ENCODE measurements at regions not wholly inside any gene's neighbourhood (a gene's known extent, or its start where the extent isn't known, plus 50 kb on each side); places are given as distances from the start of the nearest gene placed in this dataset.

DNA sequence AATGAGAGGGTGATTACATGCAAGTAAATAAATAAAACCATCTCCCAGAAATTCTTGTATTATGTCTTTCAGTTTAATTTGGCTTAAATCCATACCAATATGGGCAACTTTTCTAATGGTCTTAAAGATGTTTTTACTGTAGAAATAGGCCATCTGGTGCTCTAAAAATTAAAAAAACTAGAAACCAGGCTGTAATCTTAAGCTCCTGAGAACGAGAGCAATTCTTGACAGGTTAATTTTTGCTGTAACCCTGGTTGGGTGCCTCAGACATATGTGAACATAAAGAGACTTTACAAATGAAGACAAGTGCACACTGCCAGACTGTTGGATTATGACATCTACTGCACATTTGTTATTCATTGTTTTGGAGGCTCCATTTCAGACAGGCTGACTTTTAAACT, 246.8 kb upstream of the DAB2 start:
- DNase-seq (ENCODE audit: low read depth): no peak
- H3K4me3 ChIP-seq (ENCODE audit: low read depth, low read length): no peak overlapping the region
- TF ChIP-seq, protein P1, sequence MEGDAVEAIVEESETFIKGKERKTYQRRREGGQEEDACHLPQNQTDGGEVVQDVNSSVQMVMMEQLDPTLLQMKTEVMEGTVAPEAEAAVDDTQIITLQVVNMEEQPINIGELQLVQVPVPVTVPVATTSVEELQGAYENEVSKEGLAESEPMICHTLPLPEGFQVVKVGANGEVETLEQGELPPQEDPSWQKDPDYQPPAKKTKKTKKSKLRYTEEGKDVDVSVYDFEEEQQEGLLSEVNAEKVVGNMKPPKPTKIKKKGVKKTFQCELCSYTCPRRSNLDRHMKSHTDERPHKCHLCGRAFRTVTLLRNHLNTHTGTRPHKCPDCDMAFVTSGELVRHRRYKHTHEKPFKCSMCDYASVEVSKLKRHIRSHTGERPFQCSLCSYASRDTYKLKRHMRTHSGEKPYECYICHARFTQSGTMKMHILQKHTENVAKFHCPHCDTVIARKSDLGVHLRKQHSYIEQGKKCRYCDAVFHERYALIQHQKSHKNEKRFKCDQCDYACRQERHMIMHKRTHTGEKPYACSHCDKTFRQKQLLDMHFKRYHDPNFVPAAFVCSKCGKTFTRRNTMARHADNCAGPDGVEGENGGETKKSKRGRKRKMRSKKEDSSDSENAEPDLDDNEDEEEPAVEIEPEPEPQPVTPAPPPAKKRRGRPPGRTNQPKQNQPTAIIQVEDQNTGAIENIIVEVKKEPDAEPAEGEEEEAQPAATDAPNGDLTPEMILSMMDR (conservative IDR thresholded peaks at IDR 0.05; ENCODE audit: low read depth, low read length): no peak

DNA sequence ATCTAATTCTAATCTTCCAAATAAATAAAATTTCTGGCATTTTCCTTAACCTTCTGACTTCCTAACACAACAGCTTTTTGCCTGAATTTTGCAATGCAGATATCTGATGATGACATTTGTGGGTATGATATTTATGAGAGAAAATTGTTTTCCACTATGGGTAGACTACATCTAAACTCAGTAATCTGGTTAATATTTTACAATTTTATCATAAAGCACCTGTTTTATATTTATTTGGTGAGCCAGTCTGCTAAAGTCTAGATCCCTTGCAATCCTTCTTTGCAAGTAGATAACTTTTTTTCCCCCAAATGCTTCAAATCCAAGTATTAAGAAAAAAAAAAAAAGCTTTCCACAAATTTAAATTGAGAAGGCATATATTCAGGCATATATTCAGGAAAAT, 246.2 kb upstream of the DAB2 start:
- DNase-seq (ENCODE audit: low read depth): no peak
- no peak overlapping the region for H3K4me3 ChIP-seq (ENCODE audit: low read depth, low read length)
- TF ChIP-seq, protein P1 (conservative IDR thresholded peaks at IDR 0.05; ENCODE audit: low read depth, low read length): no peak

DNA sequence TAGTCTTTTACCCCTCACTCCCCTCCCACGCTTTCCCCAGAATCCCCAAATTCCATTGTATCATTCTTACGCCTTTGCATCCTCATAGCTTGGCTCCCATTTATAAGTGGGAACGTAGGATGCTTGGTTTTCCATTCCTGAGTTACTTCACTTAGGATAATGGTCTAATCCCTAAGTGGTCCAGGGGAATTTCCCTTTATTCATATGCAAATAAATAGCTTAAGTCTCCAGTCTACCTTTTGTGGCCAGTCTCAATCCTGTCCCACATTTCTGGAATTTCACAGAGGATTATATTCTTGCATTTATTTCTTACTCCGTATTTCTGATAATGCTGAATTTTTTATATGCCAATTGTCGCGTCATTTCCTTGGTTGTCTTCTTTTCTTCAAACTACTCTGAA, 245.6 kb upstream of the DAB2 start:
- TF ChIP-seq, protein P1 (conservative IDR thresholded peaks at IDR 0.05; ENCODE audit: low read depth, low read length): no peak
- no peak overlapping the region for H3K4me3 ChIP-seq (ENCODE audit: low read depth, low read length)
- no peak for DNase-seq (ENCODE audit: low read depth)

DNA sequence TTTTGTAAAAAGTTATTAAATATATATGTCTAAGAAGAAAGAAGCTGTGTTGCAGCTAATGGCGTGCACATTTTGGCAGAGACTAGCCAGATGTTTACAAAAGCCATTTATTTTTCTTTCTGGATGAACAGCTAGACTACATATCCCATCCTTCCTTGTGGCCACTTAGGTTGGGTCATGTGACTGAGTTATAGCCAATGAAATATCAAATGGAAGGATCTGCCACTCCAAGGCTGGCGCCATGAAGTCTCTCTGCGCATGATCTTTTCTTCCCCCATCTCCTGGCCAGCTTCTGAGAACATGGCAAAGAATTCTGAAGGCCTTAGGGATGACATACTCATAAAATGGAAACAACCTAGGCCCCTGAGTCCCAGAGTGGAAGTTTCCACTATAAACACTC, 244.2 kb upstream of the DAB2 start:
- TF ChIP-seq, protein P1 (conservative IDR thresholded peaks at IDR 0.05; ENCODE audit: low read depth, low read length): no peak
- DNase-seq (ENCODE audit: low read depth): no peak
- H3K4me3 ChIP-seq (ENCODE audit: low read depth, low read length): no peak overlapping the region

DNA sequence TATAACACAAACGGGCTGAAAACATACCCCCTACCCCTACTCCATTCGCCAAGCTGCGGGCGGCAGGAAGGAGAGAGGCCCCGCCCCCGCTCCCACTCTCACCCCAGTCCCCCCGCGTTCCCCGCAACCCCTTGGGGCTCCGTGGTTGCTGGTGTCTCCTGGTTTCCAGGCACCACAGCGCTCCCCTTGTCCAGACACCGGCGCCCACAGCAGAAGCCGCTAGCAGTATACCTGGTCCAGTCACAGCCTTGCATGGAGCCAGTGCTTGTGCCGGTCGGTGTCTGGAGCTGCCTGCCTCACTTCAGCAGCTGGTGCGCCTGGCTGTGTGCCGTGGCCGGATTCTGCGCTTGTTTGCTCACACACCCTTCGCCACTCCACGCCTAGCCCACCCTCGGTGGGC, 240.5 kb upstream of the DAB2 start:
- DNase-seq (ENCODE audit: low read depth): no peak
- TF ChIP-seq, protein P1 (conservative IDR thresholded peaks at IDR 0.05; ENCODE audit: low read depth, low read length): no peak
- no peak overlapping the region for H3K4me3 ChIP-seq (ENCODE audit: low read depth, low read length)

DNA sequence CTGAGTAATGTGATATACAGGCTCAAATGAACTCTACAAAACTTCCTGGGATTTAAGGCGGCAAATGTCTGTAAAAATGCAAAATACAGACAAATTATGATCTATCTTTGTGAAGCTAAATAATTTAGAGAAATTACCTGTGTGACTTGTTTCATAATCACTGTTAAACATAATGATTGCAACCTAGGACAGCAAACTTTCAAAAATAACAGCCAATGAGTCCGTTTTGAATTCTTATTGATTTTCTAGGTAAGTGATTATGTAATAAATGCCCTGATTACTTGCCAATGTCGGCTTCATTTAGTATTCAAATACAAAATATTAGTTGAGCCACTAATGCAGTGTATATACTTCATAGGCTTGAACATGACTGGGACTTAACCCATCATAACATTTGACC, 238.2 kb upstream of the DAB2 start:
- H3K4me3 ChIP-seq (ENCODE audit: low read depth, low read length): no peak overlapping the region
- DNase-seq (ENCODE audit: low read depth): no peak
- TF ChIP-seq, protein P1 (conservative IDR thresholded peaks at IDR 0.05; ENCODE audit: low read depth, low read length): no peak

DNA sequence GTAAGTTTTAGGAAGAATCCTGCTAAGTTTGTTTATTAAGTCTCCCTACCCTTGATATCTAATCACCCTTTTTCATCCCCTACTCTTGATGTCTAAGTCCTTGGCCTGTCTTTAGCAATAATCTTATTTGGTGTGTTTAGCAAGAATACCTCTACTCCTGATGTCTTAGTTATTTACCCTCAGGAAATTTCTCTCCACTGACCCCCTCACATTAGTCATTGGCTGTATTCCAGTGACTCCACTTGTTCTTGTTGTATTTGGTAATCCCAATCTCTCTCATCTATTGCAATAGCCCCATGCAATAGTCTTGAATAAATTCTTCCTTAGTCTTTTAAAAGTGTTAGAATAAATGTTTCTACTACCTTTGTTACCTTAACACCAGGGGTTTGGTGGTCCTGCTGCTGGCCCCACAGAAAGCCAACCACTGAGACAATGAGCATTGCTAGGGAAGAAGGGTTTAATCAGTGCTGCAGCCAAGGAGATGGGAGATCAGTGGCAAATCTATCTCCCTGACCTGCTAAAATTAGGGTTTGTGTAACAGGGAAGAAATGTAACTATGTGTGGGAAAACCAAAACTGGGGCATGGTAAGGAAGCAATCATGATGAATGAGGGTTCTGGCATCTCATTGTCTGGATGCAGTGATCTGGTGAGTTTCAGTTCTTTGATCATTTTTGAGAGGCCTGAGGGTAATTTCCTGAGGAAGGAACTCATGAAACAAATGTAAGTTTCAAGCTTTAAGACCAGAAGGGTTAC, 236.4 kb upstream of the DAB2 start:
- TF ChIP-seq, protein P1 (conservative IDR thresholded peaks at IDR 0.05; ENCODE audit: low read depth, low read length): no peak

More for the DNA sequence above, 236.4 kb upstream of the DAB2 start:
- DNase-seq (ENCODE audit: low read depth): peak; percentile 66
- H3K4me3 ChIP-seq (ENCODE audit: low read depth, low read length): no peak overlapping the region

Measured in choroid plexus epithelial cell (primary cell).